ENCODE measurements at regions not wholly inside any gene's neighbourhood (a gene's known extent, or its start where the extent isn't known, plus 50 kb on each side); places are given as distances from the start of the nearest gene placed in this dataset.
"Not testable (repeated sequence)": the region's sequence is repeated elsewhere in the genome, so short reads cannot be mapped to it uniquely, and the experiment has no call there.

- H3K9me3 ChIP-seq (ENCODE audit: control insufficient read depth in 2 of 3, low read length in 3 of 3); intact Hi-C loops (cut with micrococcal nuclease); H3K4me3 ChIP-seq (ENCODE audit: low read length); POLR2A ChIA-PET; H3K4me1 Mint-ChIP-seq; H3K4me3 Mint-ChIP-seq; H3K27ac ChIP-seq (ENCODE audit: low read depth, low read length); ATAC-seq; H3K36me3 ChIP-seq (ENCODE audit: control insufficient read depth in 2 of 3, insufficient read depth in 3 of 3, low read length in 3 of 3); CTCF ChIA-PET; H3K27ac Mint-ChIP-seq; H3K27me3 ChIP-seq (ENCODE audit: control insufficient read depth in 2 of 2, insufficient read depth in 2 of 2, low read length in 2 of 2); H3K36me3 Mint-ChIP-seq; H3K4me1 ChIP-seq (ENCODE audit: control insufficient read depth in 2 of 2, insufficient read depth in 2 of 2, low read length in 2 of 2); H3K27me3 Mint-ChIP-seq; DNase-seq: not testable (repeated sequence)
- peaks cover 1 to 37% (median 12%) of the 10 kb centered on the region in 11 donors for H3K9me3 Mint-ChIP-seq
Measured at GRCh38 chr5:23410775-23411174, 96.6 kb upstream of the PRDM9 start.

- H3K4me3 ChIP-seq (ENCODE audit: low read length): no peak overlapping the region
- Mint-ChIP-seq H3K4me1 (no peaks in the 10 kb centered on the region), H3K27ac (no peak overlapping the region), H3K27me3 (no peaks in the 10 kb centered on the region), H3K9me3 (peaks cover 0 to 16% (median 6%) of the 10 kb centered on the region in 11 donors), H3K4me3 (no peak overlapping the region), H3K36me3 (no peaks in the 10 kb centered on the region)
- intact Hi-C loops (cut with micrococcal nuclease): no loop called here
- H3K9me3 ChIP-seq (ENCODE audit: control insufficient read depth in 2 of 3, low read length in 3 of 3): no peaks in the 10 kb centered on the region
- POLR2A ChIA-PET: no interaction called here
- no peak for ATAC-seq
- CTCF ChIA-PET: no interaction called here
- no peak overlapping the region for H3K27ac ChIP-seq (ENCODE audit: low read depth, low read length)
- no peaks in the 10 kb centered on the region for H3K4me1 ChIP-seq (ENCODE audit: control insufficient read depth in 2 of 2, insufficient read depth in 2 of 2, low read length in 2 of 2)
- H3K27me3 ChIP-seq (ENCODE audit: control insufficient read depth in 2 of 2, insufficient read depth in 2 of 2, low read length in 2 of 2): no peaks in the 10 kb centered on the region
- no peaks in the 10 kb centered on the region for H3K36me3 ChIP-seq (ENCODE audit: control insufficient read depth in 2 of 3, insufficient read depth in 3 of 3, low read length in 3 of 3)
- no peak for DNase-seq
Measured at GRCh38 chr5:23405316-23406068, 101.9 kb upstream of the PRDM9 start.

GRCh38 chr5:23402585-23402984, 104.8 kb upstream of the PRDM9 start:
- CTCF ChIA-PET: interaction anchor here (0.5 kb wide), 1 partner anchor 143 kb away, joined by 3 read pairs; no protein-coding TSS in a partner anchor
- H3K4me1 ChIP-seq (ENCODE audit: control insufficient read depth in 2 of 2, insufficient read depth in 2 of 2, low read length in 2 of 2): no peaks in the 10 kb centered on the region
- intact Hi-C loops (cut with micrococcal nuclease): no loop called here
- H3K4me3 Mint-ChIP-seq: no peak overlapping the region
- no peaks in the 10 kb centered on the region for H3K9me3 ChIP-seq (ENCODE audit: control insufficient read depth in 2 of 3, low read length in 3 of 3)
- no peaks in the 10 kb centered on the region for H3K27me3 ChIP-seq (ENCODE audit: control insufficient read depth in 2 of 2, insufficient read depth in 2 of 2, low read length in 2 of 2)
- H3K27ac Mint-ChIP-seq: no peak overlapping the region
- H3K27ac ChIP-seq (ENCODE audit: low read depth, low read length): no peak overlapping the region
- peaks cover 0 to 19% (median 7%) of the 10 kb centered on the region in 11 donors for H3K9me3 Mint-ChIP-seq
- ATAC-seq (no peak), DNase-seq (no peak)
- POLR2A ChIA-PET: no interaction called here
- no peaks in the 10 kb centered on the region for H3K27me3 Mint-ChIP-seq
- H3K36me3 Mint-ChIP-seq: no peaks in the 10 kb centered on the region
- H3K4me3 ChIP-seq (ENCODE audit: low read length): no peak overlapping the region
- no peaks in the 10 kb centered on the region for H3K4me1 Mint-ChIP-seq
- H3K36me3 ChIP-seq (ENCODE audit: control insufficient read depth in 2 of 3, insufficient read depth in 3 of 3, low read length in 3 of 3): no peaks in the 10 kb centered on the region

GRCh38 chr5:23400951-23401350, 106.5 kb upstream of the PRDM9 start:
- intact Hi-C loops (cut with micrococcal nuclease): no loop called here
- no peaks in the 10 kb centered on the region for H3K36me3 Mint-ChIP-seq
- peaks cover 0 to 22% (median 10%) of the 10 kb centered on the region in 11 donors for H3K9me3 Mint-ChIP-seq
- Histone ChIP-seq H3K27ac (ENCODE audit: low read depth, low read length) (no peak overlapping the region), H3K4me1 (ENCODE audit: control insufficient read depth in 2 of 2, insufficient read depth in 2 of 2, low read length in 2 of 2) (no peaks in the 10 kb centered on the region), H3K9me3 (ENCODE audit: control insufficient read depth in 2 of 3, low read length in 3 of 3) (no peaks in the 10 kb centered on the region), H3K27me3 (ENCODE audit: control insufficient read depth in 2 of 2, insufficient read depth in 2 of 2, low read length in 2 of 2) (no peaks in the 10 kb centered on the region), H3K4me3 (ENCODE audit: low read length) (no peak overlapping the region), H3K36me3 (ENCODE audit: control insufficient read depth in 2 of 3, insufficient read depth in 3 of 3, low read length in 3 of 3) (no peaks in the 10 kb centered on the region)
- ChIA-PET CTCF (no interaction called here), POLR2A (no interaction called here)
- no peaks in the 10 kb centered on the region for H3K4me1 Mint-ChIP-seq
- DNase-seq: no peak
- no peak overlapping the region for H3K4me3 Mint-ChIP-seq
- ATAC-seq: no peak
- H3K27me3 Mint-ChIP-seq: no peaks in the 10 kb centered on the region
- no peak overlapping the region for H3K27ac Mint-ChIP-seq

GRCh38 chr5:23396346-23396745, 111.1 kb upstream of the PRDM9 start:
- ATAC-seq: no peak
- intact Hi-C loops (cut with micrococcal nuclease): no loop called here

GRCh38 chr5:23389291-23390101, 117.9 kb upstream of the PRDM9 start:
- no peak for ATAC-seq
- DNase-seq: no peak
- H3K36me3 Mint-ChIP-seq: peaks cover 0 to 3% (median 0%) of the 10 kb centered on the region in 5 donors
- H3K27me3 Mint-ChIP-seq: no peaks in the 10 kb centered on the region
- H3K4me1 ChIP-seq (ENCODE audit: control insufficient read depth in 2 of 2, insufficient read depth in 2 of 2, low read length in 2 of 2): no peaks in the 10 kb centered on the region
- no peak overlapping the region for H3K27ac ChIP-seq (ENCODE audit: low read depth, low read length)
- ChIA-PET POLR2A (no interaction called here), CTCF (no interaction called here)
- intact Hi-C loops (cut with micrococcal nuclease): no loop called here
- H3K27me3 ChIP-seq (ENCODE audit: control insufficient read depth in 2 of 2, insufficient read depth in 2 of 2, low read length in 2 of 2): no peaks in the 10 kb centered on the region
- H3K4me3 ChIP-seq (ENCODE audit: low read length): no peak overlapping the region
- H3K36me3 ChIP-seq (ENCODE audit: control insufficient read depth in 2 of 3, insufficient read depth in 3 of 3, low read length in 3 of 3): no peaks in the 10 kb centered on the region
- no peak overlapping the region for H3K4me3 Mint-ChIP-seq
- H3K9me3 ChIP-seq (ENCODE audit: control insufficient read depth in 2 of 3, low read length in 3 of 3): no peaks in the 10 kb centered on the region
- no peak overlapping the region for H3K27ac Mint-ChIP-seq
- peaks cover 0 to 25% (median 7%) of the 10 kb centered on the region in 11 donors for H3K9me3 Mint-ChIP-seq
- no peaks in the 10 kb centered on the region for H3K4me1 Mint-ChIP-seq

More at GRCh38 chr5:23396346-23396745, 111.1 kb upstream of the PRDM9 start:
- no peaks in the 10 kb centered on the region for H3K36me3 Mint-ChIP-seq
- H3K4me1 Mint-ChIP-seq: no peaks in the 10 kb centered on the region
- CTCF ChIA-PET: no interaction called here
- peaks cover 1 to 29% (median 9%) of the 10 kb centered on the region in 11 donors for H3K9me3 Mint-ChIP-seq
- no peaks in the 10 kb centered on the region for H3K36me3 ChIP-seq (ENCODE audit: control insufficient read depth in 2 of 3, insufficient read depth in 3 of 3, low read length in 3 of 3)
- DNase-seq: no peak
- no peak overlapping the region for H3K4me3 Mint-ChIP-seq
- H3K27me3 ChIP-seq (ENCODE audit: control insufficient read depth in 2 of 2, insufficient read depth in 2 of 2, low read length in 2 of 2): no peaks in the 10 kb centered on the region
- no peak overlapping the region for H3K27ac ChIP-seq (ENCODE audit: low read depth, low read length)
- no peaks in the 10 kb centered on the region for H3K9me3 ChIP-seq (ENCODE audit: control insufficient read depth in 2 of 3, low read length in 3 of 3)
- POLR2A ChIA-PET: no interaction called here
- no peaks in the 10 kb centered on the region for H3K27me3 Mint-ChIP-seq
- no peak overlapping the region for H3K4me3 ChIP-seq (ENCODE audit: low read length)
- no peaks in the 10 kb centered on the region for H3K4me1 ChIP-seq (ENCODE audit: control insufficient read depth in 2 of 2, insufficient read depth in 2 of 2, low read length in 2 of 2)
- H3K27ac Mint-ChIP-seq: no peak overlapping the region

- no peak overlapping the region for H3K4me3 Mint-ChIP-seq
- H3K27me3 ChIP-seq (ENCODE audit: control insufficient read depth in 2 of 2, insufficient read depth in 2 of 2, low read length in 2 of 2): no peaks in the 10 kb centered on the region
- no peaks in the 10 kb centered on the region for H3K9me3 ChIP-seq (ENCODE audit: control insufficient read depth in 2 of 3, low read length in 3 of 3)
- ATAC-seq (no peak), DNase-seq (no peak)
- no peaks in the 10 kb centered on the region for H3K27me3 Mint-ChIP-seq
- POLR2A ChIA-PET: no interaction called here
- peaks cover 0 to 7% (median 0%) of the 10 kb centered on the region in 5 donors for H3K36me3 Mint-ChIP-seq
- H3K27ac Mint-ChIP-seq: no peak overlapping the region
- H3K36me3 ChIP-seq (ENCODE audit: control insufficient read depth in 2 of 3, insufficient read depth in 3 of 3, low read length in 3 of 3): no peaks in the 10 kb centered on the region
- no peak overlapping the region for H3K27ac ChIP-seq (ENCODE audit: low read depth, low read length)
- no peak overlapping the region for H3K4me3 ChIP-seq (ENCODE audit: low read length)
- no peaks in the 10 kb centered on the region for H3K4me1 ChIP-seq (ENCODE audit: control insufficient read depth in 2 of 2, insufficient read depth in 2 of 2, low read length in 2 of 2)
- H3K9me3 Mint-ChIP-seq: peaks cover 6 to 34% (median 17%) of the 10 kb centered on the region in 11 donors
- CTCF ChIA-PET: no interaction called here
- H3K4me1 Mint-ChIP-seq: no peaks in the 10 kb centered on the region
- intact Hi-C loops (cut with micrococcal nuclease): no loop called here
Measured at GRCh38 chr5:23385036-23385435, 122.4 kb upstream of the PRDM9 start.
